ENCODE measurements at regions not wholly inside any gene's neighbourhood (a gene's known extent, or its start where the extent isn't known, plus 50 kb on each side); places are given as distances from the start of the nearest gene placed in this dataset.

DNA sequence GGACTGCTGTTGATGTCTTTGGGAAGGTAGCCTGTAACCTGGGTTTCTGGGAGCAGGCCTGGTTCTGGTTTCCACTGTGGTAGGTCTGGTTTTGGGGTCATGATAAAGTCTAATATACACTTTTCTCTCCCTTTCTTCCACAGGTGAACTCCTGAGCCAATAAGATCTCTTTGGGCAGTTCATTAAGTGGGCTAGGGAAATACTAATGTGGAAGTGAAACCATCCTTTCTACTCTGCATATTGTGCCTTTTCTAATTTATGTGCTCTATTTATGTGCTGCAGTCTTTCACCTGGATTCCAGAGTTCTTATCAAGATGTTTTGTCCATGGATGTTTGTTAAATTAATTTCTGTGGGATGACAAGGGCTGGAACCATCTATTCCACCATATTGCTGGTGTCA, 165.7 kb upstream of the PTPRK start:
- no peak for TF ChIP-seq EZH2 (IDR thresholded peaks at IDR 0.05; ENCODE audit: borderline replicate concordance, low read depth, low read length, poor library complexity, severe bottlenecking)
- no peak for TF ChIP-seq CTCF (conservative IDR thresholded peaks at IDR 0.05; ENCODE audit: low read depth, low read length)

Measured in A673 (cell line).